ENCODE measurements at regions not wholly inside any gene's neighbourhood (a gene's known extent, or its start where the extent isn't known, plus 50 kb on each side); places are given as distances from the start of the nearest gene placed in this dataset.

GRCh38 chr5:143694357-143694756 is 117.6 kb upstream of the HMHB1 start:
- no peak for TF ChIP-seq CTCF (IDR thresholded peaks at IDR 0.05; ENCODE audit: extremely low read depth, missing control alignments)
- DNase-seq (ENCODE audit: low spot score): no peak

GRCh38 chr5:143693651-143694252 is 118.2 kb upstream of the HMHB1 start:
- DNase-seq (ENCODE audit: low spot score): peak; percentile 39
- no peak for TF ChIP-seq CTCF (IDR thresholded peaks at IDR 0.05; ENCODE audit: extremely low read depth, missing control alignments)

- no peak for TF ChIP-seq CTCF (IDR thresholded peaks at IDR 0.05; ENCODE audit: extremely low read depth, missing control alignments)
- DNase-seq (ENCODE audit: low spot score): no peak
Measured at GRCh38 chr5:143692342-143692741, 119.6 kb upstream of the HMHB1 start.

DNA sequence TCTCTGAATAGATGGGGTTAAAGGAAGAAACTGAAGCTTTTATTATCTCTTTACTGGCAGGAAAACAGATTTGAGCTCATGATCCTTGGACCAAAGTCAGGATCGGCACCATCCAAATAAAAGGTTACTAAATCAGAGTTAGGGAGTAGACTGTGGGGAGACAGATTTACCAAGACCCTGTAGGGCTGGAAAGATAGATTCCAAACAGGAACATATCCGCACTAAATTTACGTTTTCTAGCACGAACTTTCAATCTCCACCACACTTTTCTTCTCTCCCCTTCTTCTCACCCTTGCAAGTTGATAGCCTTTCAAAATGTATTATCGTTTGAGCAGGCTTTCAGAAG is 120.0 kb upstream of the HMHB1 start:
- TF ChIP-seq CTCF (IDR thresholded peaks at IDR 0.05; ENCODE audit: extremely low read depth, missing control alignments): no peak

GRCh38 chr5:143691287-143691944 is 120.5 kb upstream of the HMHB1 start:
- DNase-seq (ENCODE audit: low spot score): no peak
- TF ChIP-seq CTCF (IDR thresholded peaks at IDR 0.05; ENCODE audit: extremely low read depth, missing control alignments): no peak

More for the DNA sequence above, 120.0 kb upstream of the HMHB1 start:
- no peak for DNase-seq (ENCODE audit: low spot score)

GRCh38 chr5:143687604-143688003 is 124.4 kb upstream of the HMHB1 start:
- no peak for DNase-seq (ENCODE audit: low spot score)
- no peak for TF ChIP-seq CTCF (IDR thresholded peaks at IDR 0.05; ENCODE audit: extremely low read depth, missing control alignments)

- peak; percentile 5 for DNase-seq (ENCODE audit: low spot score)
- no peak for TF ChIP-seq CTCF (IDR thresholded peaks at IDR 0.05; ENCODE audit: extremely low read depth, missing control alignments)
Measured at GRCh38 chr5:143685246-143685815, 126.6 kb upstream of the HMHB1 start.

Data from GM20000 (cell line).